WERI-Rb-1 (cell line): ENCODE measurements at regions not wholly inside any gene's neighbourhood (a gene's known extent, or its start where the extent isn't known, plus 50 kb on each side); places are given as distances from the start of the nearest gene placed in this dataset.

Source experiments
- DNase-seq: peaks from one replicate; pipeline ENCODE4 v3.0.0-alpha.2; 2020
- H3K27ac ChIP-seq: fragments of 250-450 bp; sonication (Bioruptor Pico); 2 replicates; pipeline ENCODE4 v1.5.1; 2020; ENCODE audit warnings: mild to moderate bottlenecking, moderate library complexity
- H3K27me3 ChIP-seq: fragments of 250-450 bp; sonication (Bioruptor Pico); 2 replicates; pipeline ENCODE4 v1.5.1; 2021; ENCODE audit warnings: mild to moderate bottlenecking, low read depth, moderate library complexity; ENCODE audit not compliant: insufficient read depth, severe bottlenecking
- H3K36me3 ChIP-seq: fragments of 250-450 bp; sonication (Bioruptor Pico); 2 replicates; pipeline ENCODE4 v1.5.1; 2020; ENCODE audit warnings: mild to moderate bottlenecking, moderate library complexity
- H3K4me3 ChIP-seq: 2 replicates; pipeline ENCODE4 v1.5.1; 2011; ENCODE audit warnings: low read depth, mild to moderate bottlenecking, control low read depth, low read length
- H3K9me3 ChIP-seq: fragments of 250-450 bp; sonication (Bioruptor Pico); 2 replicates; pipeline ENCODE4 v1.5.1; 2021; ENCODE audit warnings: mild to moderate bottlenecking, moderate library complexity; ENCODE audit not compliant: severe bottlenecking
- CTCF ChIP-seq: IDR thresholded peaks from 2 replicates; pipeline ENCODE4 v1.5.1; 2011; ENCODE audit warnings: low read depth, mild to moderate bottlenecking, control low read depth, inconsistent platforms, low read length

- TF ChIP-seq CTCF, result no peak
- no peak overlapping the region for H3K4me3 ChIP-seq
- peak; percentile 92 for DNase-seq
These were observed 124.3 kb upstream of the TRIM2 start for GRCh38 chr4:153079857-153080391.

GRCh38 chr4:153081006-153081580 lies 123.2 kb upstream of the TRIM2 start:
- no peaks in the 10 kb centered on the region for H3K27me3 ChIP-seq
- peaks cover 8% of the 10 kb centered on the region for H3K9me3 ChIP-seq
- H3K27ac ChIP-seq, result no peak overlapping the region
- DNase-seq, result no peak
- no peaks in the 10 kb centered on the region for H3K36me3 ChIP-seq
- no peak overlapping the region for H3K4me3 ChIP-seq
- no peak for TF ChIP-seq CTCF

More at GRCh38 chr4:153079857-153080391, 124.3 kb upstream of the TRIM2 start:
- no peaks in the 10 kb centered on the region for H3K36me3 ChIP-seq
- no peaks in the 10 kb centered on the region for H3K27me3 ChIP-seq
- H3K9me3 ChIP-seq, result peaks cover 8% of the 10 kb centered on the region
- H3K27ac ChIP-seq, result peak overlapping the region; percentile 70

- DNase-seq, result no peak
These were observed 122.5 kb upstream of the TRIM2 start for GRCh38 chr4:153081693-153082092.

GRCh38 chr4:153082322-153083301 lies 121.6 kb upstream of the TRIM2 start:
- Histone ChIP-seq H3K27me3 (no peaks in the 10 kb centered on the region), H3K4me3 (no peak overlapping the region)
- DNase-seq, result no peak

More at GRCh38 chr4:153081693-153082092, 122.5 kb upstream of the TRIM2 start:
- no peaks in the 10 kb centered on the region for H3K27me3 ChIP-seq
- no peaks in the 10 kb centered on the region for H3K36me3 ChIP-seq
- no peak for TF ChIP-seq CTCF
- no peak overlapping the region for H3K4me3 ChIP-seq
- no peak overlapping the region for H3K27ac ChIP-seq
- H3K9me3 ChIP-seq, result peaks cover 8% of the 10 kb centered on the region

GRCh38 chr4:153083447-153083947 lies 120.7 kb upstream of the TRIM2 start:
- H3K9me3 ChIP-seq, result no peaks in the 10 kb centered on the region
- no peaks in the 10 kb centered on the region for H3K36me3 ChIP-seq
- peak overlapping the region; percentile 69 for H3K27ac ChIP-seq
- TF ChIP-seq CTCF, result peak; percentile 77
- no peak overlapping the region for H3K4me3 ChIP-seq
- DNase-seq, result peak; percentile 84
- no peaks in the 10 kb centered on the region for H3K27me3 ChIP-seq

More at GRCh38 chr4:153082322-153083301, 121.6 kb upstream of the TRIM2 start:
- no peak for TF ChIP-seq CTCF
- H3K9me3 ChIP-seq, result peaks cover 7% of the 10 kb centered on the region
- no peaks in the 10 kb centered on the region for H3K36me3 ChIP-seq
- H3K27ac ChIP-seq, result peak overlapping the region; percentile 69
